ENCODE measurements at regions not wholly inside any gene's neighbourhood (a gene's known extent, or its start where the extent isn't known, plus 50 kb on each side); places are given as distances from the start of the nearest gene placed in this dataset.
"Not testable (repeated sequence)": the region's sequence is repeated elsewhere in the genome, so short reads cannot be mapped to it uniquely, and the experiment has no call there.

DNA sequence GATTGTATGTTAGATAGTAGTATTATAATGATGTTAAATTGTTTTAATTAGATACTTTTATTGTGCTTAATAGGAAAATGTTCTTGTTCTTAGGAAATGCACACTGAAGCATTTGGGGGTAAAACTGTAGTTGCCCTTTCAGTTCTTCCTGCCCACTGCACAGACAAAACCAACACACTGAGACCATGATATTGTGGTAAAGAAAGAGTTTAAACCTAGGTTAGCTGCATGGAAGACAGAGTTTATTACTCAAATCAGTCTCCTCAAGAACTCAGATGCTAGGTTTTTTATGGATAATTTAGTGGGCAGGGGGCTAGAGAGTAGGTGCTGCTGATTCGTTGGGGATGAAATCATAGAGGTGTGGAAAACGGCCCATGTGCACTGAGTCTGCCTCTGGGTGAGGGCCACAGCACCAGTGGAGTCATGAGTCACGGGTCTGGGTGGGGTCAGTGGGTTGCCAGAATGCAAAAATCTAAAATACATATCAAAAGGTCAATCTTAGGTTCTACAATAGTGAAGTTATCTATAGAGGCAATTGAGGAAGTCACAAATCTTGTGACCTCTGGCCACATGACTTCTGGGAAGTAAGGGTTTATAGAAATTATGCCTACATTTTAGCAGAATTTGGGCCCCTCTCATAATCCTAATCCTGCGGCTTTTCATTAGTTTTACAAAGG lies 124.8 kb upstream of the FOXN2 start:
- Histone ChIP-seq H3K4me1 (ENCODE audit: control insufficient read depth, insufficient read depth, low read length, poor library complexity, severe bottlenecking) (no peaks in the 10 kb centered on the region), H3K27ac (ENCODE audit: insufficient read depth, low read length, poor library complexity, severe bottlenecking) (no peak overlapping the region), H3K27me3 (replicated peaks; ENCODE audit: control insufficient read depth, insufficient read depth, low read length, poor library complexity, severe bottlenecking) (no peaks in the 10 kb centered on the region), H3K4me3 (ENCODE audit: insufficient read depth, low read depth, low read length, poor library complexity, severe bottlenecking) (no peak overlapping the region), H3K9me3 (ENCODE audit: control insufficient read depth, low read length) (no peaks in the 10 kb centered on the region), H3K36me3 (ENCODE audit: control insufficient read depth, insufficient read depth, low read length) (no peaks in the 10 kb centered on the region)
- no peak for DNase-seq

DNA sequence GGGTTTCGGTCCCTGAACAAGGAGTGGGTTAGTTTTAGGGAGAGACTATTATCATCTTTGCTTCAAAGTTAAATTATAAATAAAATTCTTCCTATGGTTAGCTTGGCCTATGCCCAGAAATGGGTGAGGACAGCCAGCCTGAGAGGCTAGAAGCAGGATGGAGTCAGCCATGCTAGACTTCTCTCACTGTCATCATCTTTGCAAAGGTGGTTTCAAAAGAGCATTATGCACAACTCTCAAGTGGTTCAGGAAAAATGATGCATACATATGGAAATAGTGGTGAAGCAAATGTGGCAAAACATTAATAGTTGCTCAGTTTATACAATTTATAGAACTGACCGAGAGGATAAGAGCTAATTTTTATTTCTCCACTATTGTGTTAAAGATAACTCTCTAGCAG lies 124.3 kb upstream of the FOXN2 start:
- DNase-seq: no peak
- H3K4me3 ChIP-seq (ENCODE audit: insufficient read depth, low read depth, low read length, poor library complexity, severe bottlenecking): no peak overlapping the region
- H3K9me3 ChIP-seq (ENCODE audit: control insufficient read depth, low read length): no peaks in the 10 kb centered on the region
- no peak overlapping the region for H3K27ac ChIP-seq (ENCODE audit: insufficient read depth, low read length, poor library complexity, severe bottlenecking)
- no peaks in the 10 kb centered on the region for H3K4me1 ChIP-seq (ENCODE audit: control insufficient read depth, insufficient read depth, low read length, poor library complexity, severe bottlenecking)
- H3K36me3 ChIP-seq (ENCODE audit: control insufficient read depth, insufficient read depth, low read length): no peaks in the 10 kb centered on the region
- H3K27me3 ChIP-seq (replicated peaks; ENCODE audit: control insufficient read depth, insufficient read depth, low read length, poor library complexity, severe bottlenecking): no peaks in the 10 kb centered on the region

DNA sequence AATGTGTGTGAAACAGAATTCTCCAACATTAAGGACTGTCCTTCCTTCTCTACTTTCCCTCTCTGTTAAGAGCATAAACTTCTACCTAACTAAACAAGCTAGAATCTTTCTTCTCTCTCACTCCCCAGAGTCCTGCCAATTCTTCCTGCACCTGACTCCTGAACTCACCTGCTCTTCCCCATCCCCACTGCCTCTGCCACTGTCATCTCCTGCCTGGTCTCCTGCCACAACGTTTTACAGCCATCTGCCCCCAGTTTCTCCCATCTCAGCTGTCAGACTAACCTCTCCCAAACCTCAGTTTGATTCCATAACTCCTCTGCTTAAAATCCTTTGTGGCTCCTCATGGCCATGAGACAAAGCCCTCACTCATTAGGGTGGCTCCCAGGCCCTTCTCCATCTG lies 119.8 kb upstream of the FOXN2 start:
- DNase-seq: no peak
- Histone ChIP-seq H3K4me3 (ENCODE audit: insufficient read depth, low read depth, low read length, poor library complexity, severe bottlenecking) (no peak overlapping the region), H3K4me1 (ENCODE audit: control insufficient read depth, insufficient read depth, low read length, poor library complexity, severe bottlenecking) (no peaks in the 10 kb centered on the region), H3K27ac (ENCODE audit: insufficient read depth, low read length, poor library complexity, severe bottlenecking) (no peak overlapping the region), H3K36me3 (ENCODE audit: control insufficient read depth, insufficient read depth, low read length) (no peaks in the 10 kb centered on the region), H3K27me3 (replicated peaks; ENCODE audit: control insufficient read depth, insufficient read depth, low read length, poor library complexity, severe bottlenecking) (no peaks in the 10 kb centered on the region), H3K9me3 (ENCODE audit: control insufficient read depth, low read length) (no peaks in the 10 kb centered on the region)

DNA sequence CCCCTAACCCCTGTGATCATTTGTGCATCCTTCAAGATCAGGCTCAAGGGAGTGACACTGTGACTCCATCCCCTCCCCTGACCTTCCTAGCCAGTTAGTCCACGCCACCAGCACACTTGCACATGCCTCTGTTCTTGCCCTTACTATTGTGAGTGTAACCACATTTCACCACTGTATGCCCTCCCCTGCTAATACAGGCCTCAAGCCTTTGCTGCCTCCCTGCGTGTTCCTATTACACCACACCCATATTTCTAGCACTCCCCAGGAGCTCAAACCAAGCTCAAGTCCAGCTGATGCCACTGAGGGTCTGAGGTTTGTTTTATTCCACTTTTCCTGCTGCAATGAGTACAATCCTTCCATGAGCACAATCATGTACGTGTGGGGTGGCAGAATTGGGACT lies 119.3 kb upstream of the FOXN2 start:
- Histone ChIP-seq H3K27me3 (replicated peaks; ENCODE audit: control insufficient read depth, insufficient read depth, low read length, poor library complexity, severe bottlenecking) (no peaks in the 10 kb centered on the region), H3K9me3 (ENCODE audit: control insufficient read depth, low read length) (no peaks in the 10 kb centered on the region), H3K27ac (ENCODE audit: insufficient read depth, low read length, poor library complexity, severe bottlenecking) (no peak overlapping the region), H3K36me3 (ENCODE audit: control insufficient read depth, insufficient read depth, low read length) (no peaks in the 10 kb centered on the region), H3K4me1 (ENCODE audit: control insufficient read depth, insufficient read depth, low read length, poor library complexity, severe bottlenecking) (no peaks in the 10 kb centered on the region), H3K4me3 (ENCODE audit: insufficient read depth, low read depth, low read length, poor library complexity, severe bottlenecking) (no peak overlapping the region)
- no peak for DNase-seq

DNA sequence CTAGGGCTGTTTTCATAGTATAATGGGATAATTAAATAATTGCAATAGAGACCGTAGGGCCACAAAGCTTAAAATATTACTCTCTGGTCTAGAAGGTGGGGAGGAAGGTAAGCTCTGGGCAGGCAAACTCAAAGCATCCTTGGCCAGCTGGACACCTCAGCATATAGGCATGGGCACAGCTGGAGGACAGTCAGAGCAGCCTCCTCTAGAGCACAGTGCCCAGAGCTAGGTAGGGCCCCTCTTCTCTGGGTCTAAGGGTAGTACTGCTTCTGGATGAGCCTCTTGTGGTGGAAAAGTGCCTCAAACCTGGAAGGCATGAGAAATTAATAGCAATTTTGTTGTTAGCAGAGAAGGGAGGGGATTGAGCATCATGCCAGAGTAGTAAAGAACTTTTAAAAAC lies 116.9 kb upstream of the FOXN2 start:
- H3K4me3 ChIP-seq (ENCODE audit: insufficient read depth, low read depth, low read length, poor library complexity, severe bottlenecking): no peak overlapping the region
- no peak for DNase-seq
- no peak overlapping the region for H3K27ac ChIP-seq (ENCODE audit: insufficient read depth, low read length, poor library complexity, severe bottlenecking)
- no peaks in the 10 kb centered on the region for H3K27me3 ChIP-seq (replicated peaks; ENCODE audit: control insufficient read depth, insufficient read depth, low read length, poor library complexity, severe bottlenecking)
- no peaks in the 10 kb centered on the region for H3K9me3 ChIP-seq (ENCODE audit: control insufficient read depth, low read length)
- H3K4me1 ChIP-seq (ENCODE audit: control insufficient read depth, insufficient read depth, low read length, poor library complexity, severe bottlenecking): no peaks in the 10 kb centered on the region
- H3K36me3 ChIP-seq (ENCODE audit: control insufficient read depth, insufficient read depth, low read length): no peaks in the 10 kb centered on the region

DNA sequence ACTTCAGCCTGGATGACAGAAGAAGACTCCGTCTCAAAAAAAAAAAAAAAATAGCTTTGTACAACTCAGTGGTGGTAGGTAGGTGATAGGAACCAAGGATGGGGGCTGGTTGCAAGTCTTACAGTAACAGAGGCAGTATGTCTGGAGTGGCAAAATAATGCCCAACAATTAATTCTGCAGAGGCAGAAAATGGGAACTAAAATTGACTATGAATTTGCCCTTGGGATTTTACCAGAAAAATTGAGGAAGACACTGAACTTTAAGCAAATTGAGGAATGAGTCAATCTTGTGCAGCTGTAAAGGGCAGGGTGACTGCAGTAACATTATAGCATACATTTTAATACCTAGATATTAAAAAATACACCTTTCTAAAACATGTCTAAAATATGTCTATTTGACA lies 116.1 kb upstream of the FOXN2 start:
- H3K4me3 ChIP-seq (ENCODE audit: insufficient read depth, low read depth, low read length, poor library complexity, severe bottlenecking): no peak overlapping the region
- H3K36me3 ChIP-seq (ENCODE audit: control insufficient read depth, insufficient read depth, low read length): no peaks in the 10 kb centered on the region
- H3K27me3 ChIP-seq (replicated peaks; ENCODE audit: control insufficient read depth, insufficient read depth, low read length, poor library complexity, severe bottlenecking): no peaks in the 10 kb centered on the region
- H3K4me1 ChIP-seq (ENCODE audit: control insufficient read depth, insufficient read depth, low read length, poor library complexity, severe bottlenecking): no peaks in the 10 kb centered on the region
- no peaks in the 10 kb centered on the region for H3K9me3 ChIP-seq (ENCODE audit: control insufficient read depth, low read length)
- no peak for DNase-seq
- no peak overlapping the region for H3K27ac ChIP-seq (ENCODE audit: insufficient read depth, low read length, poor library complexity, severe bottlenecking)

DNA sequence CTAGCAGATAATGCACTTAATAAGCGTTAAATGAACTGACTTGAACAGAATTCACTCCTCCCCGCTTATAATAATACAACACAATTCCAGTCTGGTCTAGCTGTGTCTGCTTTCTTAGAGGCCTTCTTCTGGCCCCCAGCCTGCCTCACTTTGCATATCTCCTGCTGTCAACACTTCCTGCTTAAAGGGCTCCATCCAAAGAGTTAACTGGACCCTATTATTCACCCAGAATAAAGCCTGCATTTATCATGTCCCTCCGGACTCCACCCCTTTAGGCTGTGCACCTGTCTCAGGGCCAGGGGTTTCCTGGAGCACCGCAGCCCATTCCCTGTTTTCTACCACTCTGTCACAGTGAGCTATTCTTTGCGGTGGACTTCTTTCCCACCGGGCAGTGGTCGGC lies 115.4 kb upstream of the FOXN2 start:
- Histone ChIP-seq H3K36me3 (ENCODE audit: control insufficient read depth, insufficient read depth, low read length) (no peaks in the 10 kb centered on the region), H3K4me1 (ENCODE audit: control insufficient read depth, insufficient read depth, low read length, poor library complexity, severe bottlenecking) (no peaks in the 10 kb centered on the region), H3K27ac (ENCODE audit: insufficient read depth, low read length, poor library complexity, severe bottlenecking) (no peak overlapping the region), H3K27me3 (replicated peaks; ENCODE audit: control insufficient read depth, insufficient read depth, low read length, poor library complexity, severe bottlenecking) (no peaks in the 10 kb centered on the region), H3K9me3 (ENCODE audit: control insufficient read depth, low read length) (no peaks in the 10 kb centered on the region), H3K4me3 (ENCODE audit: insufficient read depth, low read depth, low read length, poor library complexity, severe bottlenecking) (no peak overlapping the region)
- DNase-seq: no peak

DNA sequence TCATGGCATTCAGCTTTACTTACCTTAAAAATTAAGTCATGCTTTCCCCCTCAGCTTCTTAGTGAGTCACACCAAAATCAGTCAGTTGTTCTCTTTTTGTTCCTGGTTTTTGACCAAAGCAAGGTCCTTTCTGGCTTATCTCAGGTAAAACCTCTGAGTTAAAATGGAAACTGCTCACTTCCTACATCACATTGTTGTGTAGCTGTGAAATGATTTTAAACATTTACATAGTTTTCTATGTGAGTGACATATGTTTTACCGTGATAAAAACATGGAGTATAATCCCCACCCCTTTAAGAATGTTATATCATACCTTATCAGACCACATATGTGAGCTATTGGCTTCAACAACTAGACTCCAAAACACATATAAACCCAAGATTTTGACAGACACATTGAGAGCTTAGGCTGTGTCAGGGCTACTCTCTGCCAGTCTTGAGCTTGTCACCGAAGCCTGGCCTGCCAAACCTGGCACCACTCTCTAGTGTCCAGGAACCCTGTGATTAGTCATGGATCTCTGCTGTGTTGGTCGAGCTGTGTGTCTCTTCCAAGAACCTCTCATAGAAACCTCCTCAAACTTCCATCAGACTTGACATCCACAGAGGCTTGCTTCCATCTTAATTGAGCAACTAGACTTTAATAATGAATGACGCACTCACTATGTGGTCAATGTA lies 113.7 kb upstream of the FOXN2 start:
- no peaks in the 10 kb centered on the region for H3K36me3 ChIP-seq (ENCODE audit: control insufficient read depth, insufficient read depth, low read length)
- no peak for DNase-seq
- no peaks in the 10 kb centered on the region for H3K27me3 ChIP-seq (replicated peaks; ENCODE audit: control insufficient read depth, insufficient read depth, low read length, poor library complexity, severe bottlenecking)
- H3K4me3 ChIP-seq (ENCODE audit: insufficient read depth, low read depth, low read length, poor library complexity, severe bottlenecking): no peak overlapping the region
- no peaks in the 10 kb centered on the region for H3K4me1 ChIP-seq (ENCODE audit: control insufficient read depth, insufficient read depth, low read length, poor library complexity, severe bottlenecking)
- no peak overlapping the region for H3K27ac ChIP-seq (ENCODE audit: insufficient read depth, low read length, poor library complexity, severe bottlenecking)
- H3K9me3 ChIP-seq (ENCODE audit: control insufficient read depth, low read length): no peaks in the 10 kb centered on the region

DNA sequence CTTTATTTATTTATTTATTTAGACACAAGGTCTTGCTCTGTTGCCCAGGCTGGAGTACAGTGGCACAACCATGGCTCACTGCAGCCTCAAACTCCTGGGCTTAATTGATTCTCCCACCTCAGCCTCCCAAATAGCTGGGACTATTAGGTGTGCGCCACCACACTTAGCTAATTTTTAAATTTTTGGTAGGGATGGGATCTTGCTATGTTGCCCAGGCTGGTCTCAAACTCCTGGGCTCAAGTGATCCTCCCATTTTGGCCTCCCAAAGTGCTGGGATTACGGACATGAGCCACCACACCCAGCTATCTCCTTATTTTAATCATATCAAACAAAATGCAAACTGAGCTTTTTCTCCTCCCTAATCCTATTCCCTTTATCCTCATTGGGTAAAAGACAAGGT lies 113.0 kb upstream of the FOXN2 start:
- not testable (repeated sequence) for DNase-seq; H3K4me3 ChIP-seq (ENCODE audit: insufficient read depth, low read depth, low read length, poor library complexity, severe bottlenecking); H3K27ac ChIP-seq (ENCODE audit: insufficient read depth, low read length, poor library complexity, severe bottlenecking); H3K9me3 ChIP-seq (ENCODE audit: control insufficient read depth, low read length); H3K36me3 ChIP-seq (ENCODE audit: control insufficient read depth, insufficient read depth, low read length); H3K4me1 ChIP-seq (ENCODE audit: control insufficient read depth, insufficient read depth, low read length, poor library complexity, severe bottlenecking); H3K27me3 ChIP-seq (replicated peaks; ENCODE audit: control insufficient read depth, insufficient read depth, low read length, poor library complexity, severe bottlenecking)

DNA sequence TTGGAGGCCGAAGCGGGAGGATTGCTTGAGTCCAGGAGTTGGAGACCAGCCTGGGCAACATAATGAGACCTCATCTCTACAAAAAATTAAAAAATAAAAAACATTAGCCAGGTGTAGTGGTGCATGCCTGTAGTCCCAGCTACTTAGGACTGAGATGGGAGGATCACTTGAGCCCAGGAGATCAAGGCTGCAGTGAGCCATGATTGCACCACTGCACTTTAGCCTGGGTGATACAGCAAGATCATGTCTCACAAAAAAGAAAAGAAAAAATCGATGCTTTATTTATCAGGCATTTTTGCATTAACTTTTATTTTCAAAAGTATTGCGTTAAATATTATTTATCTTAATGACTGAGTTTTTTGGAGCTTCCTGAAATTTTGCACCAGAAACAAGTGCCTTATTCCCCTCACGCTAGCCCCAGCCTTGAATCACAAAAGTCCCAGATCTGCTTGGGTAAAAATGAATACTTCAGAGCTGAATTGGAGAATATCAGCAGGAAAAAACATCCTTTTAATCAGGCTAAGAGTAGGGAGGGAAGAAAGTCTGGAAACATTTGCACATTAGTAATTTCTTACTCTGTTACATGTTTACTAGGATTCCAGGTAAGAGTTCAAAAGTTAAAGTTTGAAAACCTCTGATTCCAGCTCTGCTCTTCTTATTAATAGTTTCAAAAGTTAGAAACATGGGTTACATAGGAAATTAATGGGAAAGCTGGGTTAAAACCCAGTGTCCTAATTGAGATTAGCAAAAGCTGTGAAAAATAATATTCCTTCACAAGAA lies 111.4 kb upstream of the FOXN2 start:
- no peak overlapping the region for H3K4me3 ChIP-seq (ENCODE audit: insufficient read depth, low read depth, low read length, poor library complexity, severe bottlenecking)
- DNase-seq: no peak
- H3K27me3 ChIP-seq (replicated peaks; ENCODE audit: control insufficient read depth, insufficient read depth, low read length, poor library complexity, severe bottlenecking): no peaks in the 10 kb centered on the region
- H3K27ac ChIP-seq (ENCODE audit: insufficient read depth, low read length, poor library complexity, severe bottlenecking): no peak overlapping the region
- no peaks in the 10 kb centered on the region for H3K4me1 ChIP-seq (ENCODE audit: control insufficient read depth, insufficient read depth, low read length, poor library complexity, severe bottlenecking)
- H3K9me3 ChIP-seq (ENCODE audit: control insufficient read depth, low read length): no peaks in the 10 kb centered on the region
- H3K36me3 ChIP-seq (ENCODE audit: control insufficient read depth, insufficient read depth, low read length): no peaks in the 10 kb centered on the region

Data from effector memory CD4-positive, alpha-beta T cell (primary cell).